Tongue (tissue), 1 donor: ENCODE measurements at regions not wholly inside any gene's neighbourhood (a gene's known extent, or its start where the extent isn't known, plus 50 kb on each side); places are given as distances from the start of the nearest gene placed in this dataset.

Experiments used
- DNase-seq: peaks from one replicate; pipeline ENCODE4 v3.0.0-alpha.2; 2015

- DNase-seq: peak; percentile 43
Measured at GRCh38 chr21:16370186-16370585, 640.4 kb downstream of the USP25 start.

DNA sequence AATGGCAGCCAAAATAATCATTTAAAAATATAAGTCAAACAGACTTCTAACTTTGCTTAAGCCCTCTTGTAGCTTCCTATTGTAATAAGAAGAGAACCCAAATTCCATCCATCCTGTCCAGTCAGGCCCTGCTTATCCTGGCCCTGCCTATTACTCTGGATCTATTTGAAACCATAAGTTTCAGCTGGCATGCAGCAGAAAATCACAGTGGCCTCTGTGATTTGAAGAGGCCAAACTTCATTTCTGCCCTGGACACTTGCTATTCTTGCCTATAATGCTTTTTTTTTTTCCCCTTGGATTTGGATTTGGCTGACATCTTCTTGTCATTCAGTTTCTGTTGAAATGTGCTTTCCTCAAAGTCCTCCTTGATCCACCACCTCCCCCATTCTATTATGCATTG lies 642.8 kb downstream of the USP25 start:
- peak; percentile 27 for DNase-seq

DNA sequence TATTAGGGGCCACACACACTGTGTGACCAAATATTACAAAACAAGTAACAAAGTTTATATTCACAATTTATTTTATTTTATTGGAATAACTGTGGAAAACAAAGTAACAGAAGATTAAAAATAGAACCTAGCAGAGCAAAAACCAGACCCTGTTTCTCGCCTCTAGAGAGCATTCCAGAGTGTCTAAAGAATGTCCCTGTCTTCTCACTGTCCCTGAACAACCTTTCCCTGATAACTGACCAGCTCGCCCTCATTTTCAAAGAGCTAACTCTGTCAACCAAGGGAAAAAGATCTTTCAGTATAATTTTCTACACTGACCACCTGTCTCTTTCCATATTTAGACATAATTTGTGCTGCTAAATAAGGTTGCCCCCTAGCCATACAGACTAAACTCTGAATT lies 646.9 kb downstream of the USP25 start:
- DNase-seq: no peak

GRCh38 chr21:16377120-16377658 lies 647.4 kb downstream of the USP25 start:
- DNase-seq: no peak

DNA sequence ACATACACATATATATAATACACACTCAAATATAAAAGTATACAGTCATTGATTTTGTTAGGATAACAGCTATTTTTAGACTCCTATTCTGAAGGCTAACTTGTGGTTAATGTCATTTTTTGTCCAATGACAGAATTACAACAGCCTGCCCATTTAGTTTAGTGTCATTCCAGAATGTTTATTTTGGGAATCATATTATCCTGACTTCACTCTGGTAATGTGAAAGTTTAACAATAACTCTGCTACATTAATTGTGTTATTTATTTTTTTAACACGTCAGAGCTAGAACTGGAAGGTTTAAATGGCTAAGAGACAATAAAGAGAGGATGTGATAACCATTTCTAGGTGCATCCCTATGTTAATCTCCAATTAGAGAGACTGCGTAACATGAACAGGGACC lies 648.1 kb downstream of the USP25 start:
- no peak for DNase-seq

- DNase-seq: peak; percentile 21
Measured at GRCh38 chr21:16378525-16378924, 648.7 kb downstream of the USP25 start.

GRCh38 chr21:16388291-16388690 lies 658.5 kb downstream of the USP25 start:
- no peak for DNase-seq

DNA sequence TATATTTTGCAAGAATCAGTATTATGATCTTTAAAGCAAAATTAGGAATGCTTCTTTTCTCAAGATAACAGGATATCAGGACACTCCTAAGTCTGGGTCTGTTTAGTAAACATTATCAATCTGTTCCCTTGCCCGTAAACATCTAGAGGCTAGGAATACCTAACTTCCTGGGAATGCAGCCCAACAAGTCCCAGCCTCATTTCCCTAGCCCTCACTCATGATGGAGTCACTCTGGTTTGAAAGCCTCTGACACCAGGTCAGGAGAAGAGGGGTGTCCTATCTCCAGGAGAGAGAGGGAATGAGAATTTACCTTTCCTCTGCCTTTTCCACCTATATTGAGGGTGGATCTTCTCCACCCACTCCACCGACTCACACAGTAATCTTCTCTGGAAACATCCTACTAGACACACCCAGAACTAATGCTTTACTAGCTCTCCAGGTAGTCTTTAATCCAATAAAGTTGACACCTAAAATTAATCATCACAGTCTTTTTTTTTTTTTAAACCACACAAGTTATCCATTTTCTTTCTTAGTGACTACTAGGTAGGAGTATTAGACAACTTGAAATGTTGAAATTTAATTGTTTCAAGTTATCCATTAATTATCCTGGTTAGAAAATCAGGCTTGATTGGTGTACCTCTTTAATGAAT lies 659.3 kb downstream of the USP25 start:
- no peak for DNase-seq

DNA sequence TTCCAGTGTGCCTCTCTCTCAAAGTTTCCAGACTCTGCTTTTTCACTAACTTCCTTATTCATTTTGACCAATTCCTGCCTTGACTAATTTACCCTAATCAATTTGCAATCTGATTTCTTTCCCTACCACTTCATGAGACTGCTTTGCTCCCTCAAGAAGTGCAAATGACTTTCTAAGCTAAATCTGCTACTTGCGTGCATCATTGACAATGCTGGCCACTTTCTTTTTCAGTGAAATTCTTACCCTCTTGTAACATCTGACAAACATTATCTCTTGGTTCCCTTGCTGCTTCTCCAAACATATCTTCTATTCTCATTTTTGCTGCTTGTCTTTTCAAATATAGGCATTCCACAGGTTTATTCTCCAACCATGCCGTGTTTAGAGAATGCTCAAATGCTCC lies 659.9 kb downstream of the USP25 start:
- DNase-seq: no peak

GRCh38 chr21:16395285-16395684 lies 665.5 kb downstream of the USP25 start:
- no peak for DNase-seq

DNA sequence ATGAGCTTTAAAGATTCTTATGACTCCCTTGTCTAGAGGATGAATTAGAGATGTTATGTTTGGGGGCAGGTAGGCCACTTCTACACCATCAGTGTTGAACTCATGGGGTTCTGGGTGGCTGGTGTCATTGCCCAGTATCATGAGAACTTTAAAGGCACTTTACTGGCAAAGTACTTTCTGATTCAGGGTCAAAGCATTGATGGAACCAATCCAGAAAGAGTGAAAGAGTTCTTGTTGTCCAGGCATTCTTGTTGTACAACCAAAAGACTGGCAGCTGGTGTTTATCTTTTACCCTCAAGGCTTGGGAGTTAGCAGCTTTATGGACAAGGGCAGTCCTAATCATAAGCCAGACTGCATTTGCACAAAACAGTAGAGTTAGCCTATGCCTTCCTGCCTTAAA lies 673.0 kb downstream of the USP25 start:
- no peak for DNase-seq

- DNase-seq: no peak
Measured at GRCh38 chr21:16404776-16405175, 675.0 kb downstream of the USP25 start.

DNA sequence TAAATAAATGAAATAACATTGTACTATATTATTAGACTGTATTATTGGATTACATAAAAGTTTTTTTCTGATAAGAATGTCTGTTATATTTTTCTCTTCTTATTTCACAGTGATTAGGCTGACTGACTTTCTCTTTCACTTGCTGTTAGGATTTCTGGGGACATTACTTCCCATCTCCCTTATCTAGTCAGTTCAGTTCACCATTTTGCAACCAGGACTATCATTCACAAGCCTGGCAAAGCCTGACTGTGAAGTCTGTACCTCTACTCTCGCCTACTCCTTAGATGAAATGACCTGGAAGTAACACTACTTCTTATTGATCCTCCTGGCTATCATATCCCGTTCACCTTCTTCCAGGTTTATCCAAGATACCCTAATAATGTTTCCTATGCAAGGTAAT lies 676.6 kb downstream of the USP25 start:
- no peak for DNase-seq

DNA sequence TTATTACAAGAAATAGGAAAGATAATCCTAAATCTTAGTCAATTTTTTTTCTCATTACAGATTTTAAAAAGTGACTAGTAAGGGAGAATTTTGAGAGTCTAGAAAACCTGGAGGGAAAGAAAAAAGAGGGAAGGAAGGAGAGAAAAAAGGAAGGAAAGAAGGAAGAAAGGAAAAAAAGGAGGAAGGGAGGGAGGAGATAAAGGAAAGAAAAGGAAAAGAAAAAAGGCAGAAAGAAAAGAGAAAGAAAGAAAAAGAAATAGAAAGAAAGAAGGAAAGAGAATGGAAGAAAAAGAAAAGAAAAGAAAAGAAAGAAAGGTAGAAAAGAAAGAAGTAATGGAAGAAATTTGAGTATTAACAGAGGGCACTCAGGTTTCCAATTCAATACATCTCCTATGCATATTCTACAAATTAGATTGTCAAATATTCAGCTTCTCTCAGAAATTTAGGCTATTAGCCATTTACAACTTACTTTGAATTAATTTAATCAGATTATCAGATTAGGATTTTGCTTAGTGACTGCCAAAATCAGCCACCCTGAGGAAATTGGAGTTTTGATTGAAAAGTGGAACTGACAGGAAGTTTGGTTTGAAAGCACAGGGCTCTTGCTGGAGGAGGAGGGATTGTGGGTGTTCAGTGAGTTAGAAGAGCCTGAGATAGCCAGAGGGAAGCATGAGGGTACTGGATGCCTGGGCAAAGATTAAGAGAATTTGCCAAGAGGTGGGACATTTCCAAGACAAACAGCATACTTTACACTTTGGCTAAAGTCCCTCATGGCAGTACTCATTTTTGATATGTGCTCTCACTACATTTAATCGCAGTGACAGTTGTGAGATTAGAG lies 677.8 kb downstream of the USP25 start:
- no peak for DNase-seq

- DNase-seq: no peak
Measured at GRCh38 chr21:16408280-16408679, 678.5 kb downstream of the USP25 start.

DNA sequence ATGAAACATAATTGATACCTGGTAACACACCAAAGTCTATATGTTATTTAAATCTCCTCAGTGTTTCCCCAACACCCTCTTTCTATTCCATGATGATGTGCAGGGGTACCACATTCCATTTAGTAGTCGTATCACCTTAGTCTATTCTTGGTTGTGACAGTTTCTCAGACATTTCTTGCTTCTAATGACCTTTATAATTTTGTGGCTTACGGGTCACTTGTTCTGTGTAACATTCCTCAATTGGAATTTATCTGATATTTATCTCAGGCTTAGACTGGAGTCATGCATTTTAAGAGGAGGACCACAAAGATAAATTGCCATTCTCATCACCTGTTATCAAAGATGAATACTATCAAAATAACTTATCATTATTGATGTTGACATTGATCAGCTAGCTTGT lies 679.6 kb downstream of the USP25 start:
- no peak for DNase-seq

DNA sequence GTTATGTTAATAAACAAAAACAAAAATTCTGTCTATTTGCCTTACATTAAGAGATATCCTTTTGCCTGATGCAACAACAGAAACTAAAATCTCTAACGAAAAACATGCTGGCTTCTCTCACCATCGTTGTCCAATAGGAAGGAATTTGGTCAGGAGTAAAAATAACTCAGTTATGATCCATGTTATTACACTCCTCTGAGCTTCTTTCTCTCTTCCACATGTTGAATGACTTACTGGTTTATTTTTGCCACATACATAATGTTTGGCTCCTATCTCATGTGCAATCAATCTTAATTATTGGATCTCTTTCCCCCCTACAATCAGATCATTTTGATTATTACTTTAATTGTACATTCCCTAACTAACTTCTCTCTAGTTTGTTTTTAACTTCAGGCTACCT lies 688.4 kb downstream of the USP25 start:
- peak; percentile 23 for DNase-seq

- DNase-seq: no peak
Measured at GRCh38 chr21:16418642-16419041, 688.9 kb downstream of the USP25 start.

DNA sequence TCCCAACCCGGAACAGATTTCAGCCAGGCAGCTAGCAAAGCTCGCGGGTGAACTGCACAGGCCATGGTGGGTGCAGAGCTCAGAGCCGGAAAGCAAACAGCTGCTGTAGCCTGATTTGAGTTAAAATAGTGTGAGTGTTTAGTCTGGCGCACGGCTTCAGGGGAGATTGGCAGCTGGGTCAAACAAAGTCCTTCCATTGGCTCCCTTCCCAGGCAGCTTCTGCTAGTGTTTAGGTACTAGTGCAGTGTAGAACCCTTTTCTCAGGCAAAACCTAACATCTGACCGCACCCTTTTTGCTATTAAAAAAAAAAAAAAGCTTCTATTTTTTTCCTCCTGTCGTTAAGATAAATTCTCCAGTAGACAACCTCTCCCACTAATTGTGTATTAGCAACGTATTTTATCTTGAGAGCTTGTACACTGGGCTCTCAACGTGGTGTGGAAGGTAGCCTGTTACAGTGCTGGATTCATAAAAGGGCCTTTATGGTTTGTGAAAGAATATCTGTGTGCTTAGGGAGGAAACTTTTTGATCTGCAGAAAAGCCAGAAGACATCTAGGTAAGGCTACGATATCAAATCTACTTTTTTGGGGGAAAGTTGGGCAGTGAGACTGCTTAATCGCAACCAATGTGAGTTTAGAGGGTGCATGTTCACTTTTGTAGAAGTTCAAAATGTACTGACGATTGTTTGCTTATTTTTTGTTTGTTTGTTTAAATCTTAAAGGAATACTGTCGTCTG lies 689.6 kb downstream of the USP25 start:
- DNase-seq: peak; percentile 97

DNA sequence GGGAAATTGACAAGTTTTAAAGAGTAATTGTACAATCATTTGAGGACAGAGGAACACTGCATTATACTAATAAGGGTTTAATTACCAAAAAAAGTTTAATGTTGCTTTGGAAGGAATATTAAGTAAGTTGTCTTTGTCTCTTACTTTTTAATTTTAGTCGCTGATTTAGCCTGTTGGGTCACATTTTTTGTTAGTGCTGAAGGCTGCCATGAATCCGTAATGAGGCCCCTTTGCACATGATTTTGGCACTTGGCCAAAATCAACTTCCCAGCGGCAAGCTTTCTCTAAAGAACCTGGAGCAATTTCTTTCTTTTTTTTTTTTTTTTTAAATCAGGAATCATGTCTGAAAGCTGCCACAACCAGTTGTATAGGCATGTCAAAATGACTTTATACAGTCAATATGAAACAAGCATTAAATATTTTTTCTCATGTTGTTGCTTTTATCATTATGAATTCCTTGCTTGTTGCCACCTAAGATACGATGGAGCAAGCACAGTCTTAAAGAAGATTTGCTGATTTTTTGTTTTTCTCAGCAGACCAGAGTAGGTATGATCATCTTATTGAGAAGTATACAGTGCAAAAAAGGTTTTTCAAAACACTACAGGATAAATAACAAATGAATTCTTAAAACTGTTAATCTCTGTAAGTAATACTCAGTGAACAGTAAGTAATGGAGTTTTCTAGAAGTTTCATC lies 690.4 kb downstream of the USP25 start:
- DNase-seq: peak; percentile 91

DNA sequence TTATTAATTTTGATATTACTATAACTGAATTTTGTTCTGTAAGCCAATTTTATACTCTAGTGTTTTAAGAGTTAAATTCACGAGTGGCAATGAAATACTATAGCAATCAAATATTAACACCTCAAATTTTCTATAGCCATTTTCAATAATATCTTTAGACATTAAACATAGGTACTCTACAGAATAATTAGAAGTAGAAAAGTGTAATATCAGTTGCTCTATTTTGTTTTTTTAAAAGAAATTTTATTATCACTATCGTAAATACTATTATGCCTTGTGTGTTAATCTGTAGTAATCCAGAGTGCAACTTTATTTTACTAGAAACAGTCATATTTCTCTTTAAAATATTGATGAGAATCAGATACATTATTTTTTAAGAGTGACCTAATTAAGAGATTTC lies 691.2 kb downstream of the USP25 start:
- DNase-seq: peak; percentile 26

- peak; percentile 31 for DNase-seq
Measured at GRCh38 chr21:16421965-16422364, 692.2 kb downstream of the USP25 start.
